ENCODE measurements at regions not wholly inside any gene's neighbourhood (a gene's known extent, or its start where the extent isn't known, plus 50 kb on each side); places are given as distances from the start of the nearest gene placed in this dataset.

- no peak for TF ChIP-seq CTCF (IDR thresholded peaks at IDR 0.05)
- TF ChIP-seq POLR2A (IDR thresholded peaks at IDR 0.05) = no peak
Measured at GRCh38 chr20:23153696-23154341, 67.7 kb upstream of the CD93 start.
